ENCODE measurements at regions not wholly inside any gene's neighbourhood (a gene's known extent, or its start where the extent isn't known, plus 50 kb on each side); places are given as distances from the start of the nearest gene placed in this dataset.
"Not testable (repeated sequence)": the region's sequence is repeated elsewhere in the genome, so short reads cannot be mapped to it uniquely, and the experiment has no call there.

DNA sequence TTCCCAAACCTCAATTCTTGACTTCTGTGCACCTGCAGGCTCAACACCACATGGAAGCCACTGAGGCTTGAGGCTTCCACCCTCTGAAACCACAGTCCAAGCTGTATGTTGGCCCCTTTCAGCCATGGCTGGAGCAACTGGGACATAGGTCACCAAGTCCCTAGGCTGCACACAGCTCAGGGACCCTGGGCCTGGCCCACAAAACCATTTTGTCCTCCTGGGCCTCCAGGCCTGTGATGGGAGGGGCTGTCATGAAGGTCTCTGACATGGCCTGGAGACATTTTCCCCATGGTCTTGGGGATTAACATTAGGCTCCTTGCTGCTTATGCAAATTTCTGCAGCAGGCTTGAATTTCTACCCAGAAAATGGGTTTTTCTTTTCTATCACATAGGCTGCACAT is 283.9 kb downstream of the MAP2K6 start:
- TF ChIP-seq BHLHE40 (IDR thresholded peaks at IDR 0.05; ENCODE audit: low read length); MAFK (IDR thresholded peaks at IDR 0.05; ENCODE audit: low read length); ZNF274 (IDR thresholded peaks at IDR 0.05; ENCODE audit: borderline replicate concordance, low read depth, low read length); TARDBP (IDR thresholded peaks at IDR 0.05): not testable (repeated sequence)
- TF ChIP-seq, protein P1, sequence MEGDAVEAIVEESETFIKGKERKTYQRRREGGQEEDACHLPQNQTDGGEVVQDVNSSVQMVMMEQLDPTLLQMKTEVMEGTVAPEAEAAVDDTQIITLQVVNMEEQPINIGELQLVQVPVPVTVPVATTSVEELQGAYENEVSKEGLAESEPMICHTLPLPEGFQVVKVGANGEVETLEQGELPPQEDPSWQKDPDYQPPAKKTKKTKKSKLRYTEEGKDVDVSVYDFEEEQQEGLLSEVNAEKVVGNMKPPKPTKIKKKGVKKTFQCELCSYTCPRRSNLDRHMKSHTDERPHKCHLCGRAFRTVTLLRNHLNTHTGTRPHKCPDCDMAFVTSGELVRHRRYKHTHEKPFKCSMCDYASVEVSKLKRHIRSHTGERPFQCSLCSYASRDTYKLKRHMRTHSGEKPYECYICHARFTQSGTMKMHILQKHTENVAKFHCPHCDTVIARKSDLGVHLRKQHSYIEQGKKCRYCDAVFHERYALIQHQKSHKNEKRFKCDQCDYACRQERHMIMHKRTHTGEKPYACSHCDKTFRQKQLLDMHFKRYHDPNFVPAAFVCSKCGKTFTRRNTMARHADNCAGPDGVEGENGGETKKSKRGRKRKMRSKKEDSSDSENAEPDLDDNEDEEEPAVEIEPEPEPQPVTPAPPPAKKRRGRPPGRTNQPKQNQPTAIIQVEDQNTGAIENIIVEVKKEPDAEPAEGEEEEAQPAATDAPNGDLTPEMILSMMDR (IDR thresholded peaks at IDR 0.05 in 2 of 3, conservative IDR thresholded peaks at IDR 0.05 in 1 of 3; ENCODE audit: insufficient read depth in 2 of 3, low read depth in 1 of 3, low read length in 3 of 3): not testable (repeated sequence)
- TF ChIP-seq, protein P2, sequence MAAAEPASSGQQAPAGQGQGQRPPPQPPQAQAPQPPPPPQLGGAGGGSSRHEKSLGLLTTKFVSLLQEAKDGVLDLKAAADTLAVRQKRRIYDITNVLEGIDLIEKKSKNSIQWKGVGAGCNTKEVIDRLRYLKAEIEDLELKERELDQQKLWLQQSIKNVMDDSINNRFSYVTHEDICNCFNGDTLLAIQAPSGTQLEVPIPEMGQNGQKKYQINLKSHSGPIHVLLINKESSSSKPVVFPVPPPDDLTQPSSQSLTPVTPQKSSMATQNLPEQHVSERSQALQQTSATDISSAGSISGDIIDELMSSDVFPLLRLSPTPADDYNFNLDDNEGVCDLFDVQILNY (CRISPR knock-in tag; IDR thresholded peaks at IDR 0.05): not testable (repeated sequence)

All from K562 (cell line).